H1 (cell line): ENCODE measurements at regions not wholly inside any gene's neighbourhood (a gene's known extent, or its start where the extent isn't known, plus 50 kb on each side); places are given as distances from the start of the nearest gene placed in this dataset.

Experiments used
- CTCF ChIA-PET: fragments of 300-600 bp; sonication (Branson Sonifier 250); formaldehyde crosslinking; loops from one replicate; lab custom pipeline; 2021; ENCODE audit not compliant: partially characterized antibody; lab: Charles Lee
- POLR2A ChIA-PET: fragments of 300-600 bp; sonication (Branson Sonifier 250); formaldehyde crosslinking; loops from one replicate; lab custom pipeline; 2021; ENCODE audit warnings: inconsistent platforms; ENCODE audit not compliant: partially characterized antibody; lab: Charles Lee
- DNase-seq, 2 experiments: peaks; one replicate each; pipeline versions ENCODE4 v3.0.0 to v3.0.0-alpha.2; 2010 to 2022; ENCODE audit warnings: low spot score in 2 of 2, low read depth in 1 of 2, mixed read lengths in 1 of 2
- FAIRE-seq: peaks from 2 replicates; lab custom pipeline; 2011; peaks lifted over from hg19 to GRCh38; lab: Jason Lieb, UNC
- H2AFZ ChIP-seq: 2 replicates; pipeline ENCODE4 v1.8.1; 2012; ENCODE audit warnings: low read length, inconsistent platforms
- H2AK5ac ChIP-seq: 2 replicates; pipeline ENCODE4 v1.6.1; 2013; ENCODE audit warnings: low read depth, low read length
- H2BK120ac ChIP-seq: replicated peaks from 2 replicates; pipeline ENCODE3; 2013; ENCODE audit warnings: low read depth, low read length, inconsistent platforms
- H2BK12ac ChIP-seq: 2 replicates; pipeline ENCODE4 v1.6.1; 2013; ENCODE audit warnings: low read depth, low read length
- H2BK15ac ChIP-seq: 2 replicates; pipeline ENCODE4 v1.6.1; 2013; ENCODE audit warnings: low read length
- H2BK20ac ChIP-seq: 2 replicates; pipeline ENCODE4 v1.6.1; 2013; ENCODE audit warnings: low read length
- H2BK5ac ChIP-seq: 2 replicates; pipeline ENCODE4 v1.6.1; 2013; ENCODE audit warnings: low read depth, low read length
- H3K14ac ChIP-seq: 2 replicates; pipeline ENCODE4 v1.6.1; 2013; ENCODE audit warnings: inconsistent platforms; ENCODE audit not compliant: insufficient read length
- H3K18ac ChIP-seq: 2 replicates; pipeline ENCODE4 v1.6.1; 2013; ENCODE audit warnings: low read length; ENCODE audit errors: extremely low read depth
- H3K23ac ChIP-seq: 2 replicates; pipeline ENCODE4 v1.6.1; 2013; ENCODE audit warnings: inconsistent platforms; ENCODE audit not compliant: insufficient read length
- H3K23me2 ChIP-seq: 2 replicates; pipeline ENCODE4 v1.6.1; 2013; ENCODE audit warnings: low read depth, low read length
- H3K27ac ChIP-seq: 2 replicates; pipeline ENCODE4 v1.6.1; 2011; ENCODE audit warnings: low read depth, low read length, inconsistent platforms
- H3K27me3 ChIP-seq, 4 experiments: replicated peaks in 1 of 4; 1 replicate in 1 of 4; 2 replicates in 3 of 4; pipeline versions ENCODE4 v1.6.1 to v1.8.1; 2011 to 2013; ENCODE audit warnings: low read length in 3 of 4, mild to moderate bottlenecking in 3 of 4, inconsistent platforms in 2 of 4, mixed read lengths in 2 of 4, moderate library complexity in 1 of 4; ENCODE audit not compliant: control insufficient read depth in 3 of 4, insufficient read depth in 3 of 4; ENCODE audit errors: extremely low read depth in 1 of 4
- H3K36me3 ChIP-seq, 4 experiments: 2 replicates each; pipeline versions ENCODE4 v1.6.1 to v1.8.1; 2011 to 2013; ENCODE audit warnings: mild to moderate bottlenecking in 4 of 4, low read length in 3 of 4, moderate library complexity in 2 of 4, control low read depth in 1 of 4, inconsistent platforms in 1 of 4; ENCODE audit not compliant: insufficient read depth in 4 of 4, control insufficient read depth in 2 of 4
- H3K4ac ChIP-seq: replicated peaks from 2 replicates; pipeline ENCODE3; 2013; ENCODE audit warnings: low read length, low read depth, mixed read lengths, inconsistent platforms; ENCODE audit not compliant: insufficient read length
- H3K4me1 ChIP-seq, 4 experiments: replicated peaks in 1 of 4; 1 replicate in 1 of 4; 2 replicates in 3 of 4; pipeline versions ENCODE4 v1.6.1 to v1.8.1; 2011 to 2013; ENCODE audit warnings: low read length in 3 of 4, inconsistent platforms in 2 of 4, mixed read lengths in 1 of 4; ENCODE audit not compliant: insufficient read depth in 4 of 4, control insufficient read depth in 3 of 4
- H3K4me2 ChIP-seq, 2 experiments: 2 replicates each; pipeline versions ENCODE4 v1.6.1 to v1.8.1; 2011 to 2013; ENCODE audit warnings: low read depth in 2 of 2, low read length in 2 of 2, control low read depth in 1 of 2, inconsistent platforms in 1 of 2, mild to moderate bottlenecking in 1 of 2; ENCODE audit not compliant: insufficient read depth in 1 of 2
- H3K4me3 ChIP-seq, 4 experiments: fragments of 200-600, 300-600 bp in 1 of 4; sonication (generic), shearing (Covaris generic), sonication (Bioruptor Twin) in 1 of 4; 2 replicates each; pipeline versions ENCODE4 v1.5.1 to v1.8.1; 2011 to 2016; ENCODE audit warnings: low read length in 4 of 4, low read depth in 3 of 4, control low read depth in 2 of 4, inconsistent platforms in 2 of 4, mild to moderate bottlenecking in 2 of 4, mixed read lengths in 1 of 4, moderate library complexity in 1 of 4; ENCODE audit not compliant: insufficient read depth in 2 of 4; ENCODE audit errors: extremely low read depth in 1 of 4
- H3K56ac ChIP-seq: replicated peaks from 2 replicates; pipeline ENCODE3; 2013; ENCODE audit warnings: low read depth, mild to moderate bottlenecking, mixed read lengths, low read length, inconsistent platforms; ENCODE audit not compliant: insufficient read length
- H3K79me1 ChIP-seq: 2 replicates; pipeline ENCODE4 v1.6.1; 2013; ENCODE audit warnings: low read depth, low read length, control low read depth
- H3K79me2 ChIP-seq, 2 experiments: 2 replicates each; pipeline versions ENCODE4 v1.6.1 to v1.8.1; 2012 to 2013; ENCODE audit warnings: low read length in 2 of 2, mild to moderate bottlenecking in 2 of 2, inconsistent platforms in 1 of 2; ENCODE audit not compliant: insufficient read depth in 2 of 2, control insufficient read depth in 1 of 2
- H3K9ac ChIP-seq, 4 experiments: replicated peaks in 1 of 4; 1 replicate in 1 of 4; 2 replicates in 3 of 4; pipeline versions ENCODE4 v1.6.1 to v1.8.1; 2011 to 2013; ENCODE audit warnings: low read depth in 3 of 4, low read length in 3 of 4, control low read depth in 2 of 4, mild to moderate bottlenecking in 2 of 4, moderate library complexity in 2 of 4, inconsistent platforms in 1 of 4; ENCODE audit errors: extremely low read depth in 1 of 4
- H3K9me3 ChIP-seq, 2 experiments: 2 replicates each; pipeline versions ENCODE4 v1.6.1 to v1.8.1; 2012 to 2013; ENCODE audit warnings: mild to moderate bottlenecking in 2 of 2, moderate library complexity in 2 of 2, control low read depth in 1 of 2, inconsistent platforms in 1 of 2, low read depth in 1 of 2, low read length in 1 of 2, mixed read lengths in 1 of 2; ENCODE audit not compliant: insufficient read depth in 2 of 2
- H4K20me1 ChIP-seq, 2 experiments: replicated peaks in 1 of 2; 2 replicates each; pipeline versions ENCODE3 to v1.8.1; 2011 to 2013; ENCODE audit warnings: inconsistent platforms in 2 of 2, low read length in 2 of 2, mild to moderate bottlenecking in 1 of 2; ENCODE audit not compliant: insufficient read depth in 2 of 2, control insufficient read depth in 1 of 2
- H4K5ac ChIP-seq: 2 replicates; pipeline ENCODE4 v1.6.1; 2013; ENCODE audit warnings: low read length, low read depth, mixed read lengths, inconsistent platforms; ENCODE audit not compliant: insufficient read length
- H4K8ac ChIP-seq: 2 replicates; pipeline ENCODE4 v1.8.0; 2013; ENCODE audit warnings: mild to moderate bottlenecking, moderate library complexity, low read length, inconsistent platforms; ENCODE audit not compliant: insufficient read depth; ENCODE audit errors: extremely low read depth
- H4K91ac ChIP-seq: replicated peaks from 2 replicates; pipeline ENCODE3; 2013; ENCODE audit warnings: low read length, mixed read lengths, inconsistent platforms; ENCODE audit not compliant: insufficient read length
- ASH2L ChIP-seq: fragments of 200-600, 300-600 bp; sonication (generic); IDR thresholded peaks from one replicate; pipeline ENCODE4 v1.7.1; 2017; ENCODE audit warnings: low read length
- BACH1 ChIP-seq: IDR thresholded peaks from 2 replicates; pipeline ENCODE4 v1.6.1; 2012; ENCODE audit warnings: low read length, improper control_type of control experiment
- EZH2 ChIP-seq: fragments of 200-600 bp; sonication (generic); IDR thresholded peaks from 2 replicates; pipeline ENCODE4 v1.7.1; 2012; ENCODE audit warnings: low read depth, mild to moderate bottlenecking, moderate library complexity, low read length, inconsistent platforms; ENCODE audit not compliant: severe bottlenecking
- JUN ChIP-seq: IDR thresholded peaks from 2 replicates; pipeline ENCODE4 v1.6.1; 2011; ENCODE audit warnings: low read depth, mild to moderate bottlenecking, improper control_type of control experiment, low read length
- MAX ChIP-seq: IDR thresholded peaks from 2 replicates; pipeline ENCODE4 v1.6.1; 2012; ENCODE audit warnings: inconsistent platforms
- NANOG ChIP-seq: IDR thresholded peaks from 2 replicates; pipeline ENCODE4 v1.6.1; 2011; ENCODE audit warnings: low read length, low read depth, mild to moderate bottlenecking, inconsistent platforms; ENCODE audit not compliant: insufficient read depth, poor library complexity, severe bottlenecking
- POLR2AphosphoS5 ChIP-seq: IDR thresholded peaks from 2 replicates; pipeline ENCODE4 v1.6.1; 2011; ENCODE audit warnings: low read depth, low read length
- RAD21 ChIP-seq, 2 experiments: IDR thresholded peaks in 1 of 2; conservative IDR thresholded peaks in 1 of 2; 2 replicates each; pipeline ENCODE4 v1.6.1; 2011; ENCODE audit warnings: low read depth in 2 of 2, low read length in 2 of 2, improper control_type of control experiment in 1 of 2, inconsistent platforms in 1 of 2, mild to moderate bottlenecking in 1 of 2, moderate library complexity in 1 of 2
- RNF2 ChIP-seq: fragments of 200-900, 300-1000 bp; sonication (generic); IDR thresholded peaks from 2 replicates; pipeline ENCODE4 v1.7.1; 2016; ENCODE audit warnings: borderline replicate concordance, low read depth, mild to moderate bottlenecking, antibody characterized with exemption, low read length; ENCODE audit not compliant: poor library complexity, severe bottlenecking; ENCODE audit errors: missing control alignments
- SAP30 ChIP-seq: fragments of 300-600 bp; sonication (generic); IDR thresholded peaks from 2 replicates; pipeline ENCODE4 v1.7.1; 2012; ENCODE audit warnings: low read length, moderate library complexity, mild to moderate bottlenecking, inconsistent platforms; ENCODE audit not compliant: insufficient read depth, insufficient replicate concordance
- SIRT6 ChIP-seq: IDR thresholded peaks from one replicate; pipeline ENCODE4 v1.7.1; 2012; ENCODE audit warnings: low read length, inconsistent platforms
- SP2 ChIP-seq: IDR thresholded peaks from 2 replicates; pipeline ENCODE4 v1.6.1; 2012; ENCODE audit warnings: mild to moderate bottlenecking, low read length, inconsistent platforms
- ZNF274 ChIP-seq: IDR thresholded peaks from 2 replicates; pipeline ENCODE4 v1.7.0; 2012; ENCODE audit warnings: low read length, borderline replicate concordance; ENCODE audit errors: extremely low read depth
- WGBS, 2 experiments: shearing (Covaris generic) in 1 of 2; methylation state at CpG; one replicate each; pipeline versions ENCODE4 v1.1.6 to v1.1.7; 2013 to 2015; ENCODE audit warnings: low lambda C conversion rate in 2 of 2, mixed read lengths in 2 of 2, inconsistent platforms in 1 of 2, low coverage in 1 of 2, missing lambda C conversion rate in 1 of 2; ENCODE audit not compliant: insufficient replicate concordance in 2 of 2, insufficient coverage in 1 of 2, insufficient read length in 1 of 2; ENCODE audit errors: extremely low coverage in 1 of 2, missing lambda C conversion rate in 1 of 2; 5-methylcytosine and 5-hydroxymethylcytosine counted together

GRCh38 chr2:8549273-8549922 lies 132.5 kb upstream of the ID2 start:
- no peak overlapping the region for H3K56ac ChIP-seq
- H3K27me3 ChIP-seq: no peaks in the 10 kb centered on the region
- no peak for DNase-seq
- POLR2A ChIA-PET: interaction anchor here (1.0 to 1.1 kb wide), 2 partner anchors 18 to 133 kb away, joined by 3 to 4 read pairs; partner anchors contain the start of gene ID2
- H4K5ac ChIP-seq: no peak overlapping the region
- no peak overlapping the region for H2BK12ac ChIP-seq
- H3K23ac ChIP-seq: no peak overlapping the region
- no peak overlapping the region for H2BK5ac ChIP-seq
- TF ChIP-seq BACH1 (no peak), POLR2AphosphoS5 (no peak), ASH2L (no peak), SAP30 (no peak), EZH2 (no peak), JUN (no peak), NANOG (no peak), RNF2 (no peak), SP2 (no peak), RAD21 (IDR thresholded peaks at IDR 0.05 in 1 of 2, conservative IDR thresholded peaks at IDR 0.05 in 1 of 2; ENCODE audit: low read depth in 2 of 2, low read length in 2 of 2) (no peak), ZNF274 (no peak), SIRT6 (no peak), MAX (no peak)
- TF ChIP-seq, all 59 proteins: peak for 0
- Histone ChIP-seq H3K36me3 (no peaks in the 10 kb centered on the region), H2BK120ac (no peak overlapping the region), H3K4ac (no peak overlapping the region), H2BK20ac (no peak overlapping the region), H2BK15ac (no peak overlapping the region), H2AFZ (no peak overlapping the region), H4K8ac (no peak overlapping the region), H3K79me2 (no peaks in the 10 kb centered on the region), H3K9ac (no peak overlapping the region), H3K23me2 (no peaks in the 10 kb centered on the region), H3K18ac (no peak overlapping the region), H3K4me1 (no peaks in the 10 kb centered on the region), H3K9me3 (no peaks in the 10 kb centered on the region), H3K79me1 (no peaks in the 10 kb centered on the region; the same call in 1 of the 2 replicates), H3K4me2 (no peak overlapping the region), H2AK5ac (no peak overlapping the region), H4K91ac (no peak overlapping the region), H3K4me3 (no peak overlapping the region), H3K14ac (no peak overlapping the region), H3K27ac (no peak overlapping the region), H4K20me1 (no peaks in the 10 kb centered on the region)
- no peak for FAIRE-seq
- CTCF ChIA-PET: interaction anchor here (0.9 to 1.6 kb wide), 5 partner anchors 9 to 94 kb away, joined by 3 to 9 read pairs (median 3); no protein-coding TSS in a partner anchor
- 91% methylated on average over 11 of the region's 11 CpGs; no CpG with 5 or more reads in 1 of the 2 experiments for WGBS, 2 experiments
